ENCODE measurements at regions not wholly inside any gene's neighbourhood (a gene's known extent, or its start where the extent isn't known, plus 50 kb on each side); places are given as distances from the start of the nearest gene placed in this dataset.

DNA sequence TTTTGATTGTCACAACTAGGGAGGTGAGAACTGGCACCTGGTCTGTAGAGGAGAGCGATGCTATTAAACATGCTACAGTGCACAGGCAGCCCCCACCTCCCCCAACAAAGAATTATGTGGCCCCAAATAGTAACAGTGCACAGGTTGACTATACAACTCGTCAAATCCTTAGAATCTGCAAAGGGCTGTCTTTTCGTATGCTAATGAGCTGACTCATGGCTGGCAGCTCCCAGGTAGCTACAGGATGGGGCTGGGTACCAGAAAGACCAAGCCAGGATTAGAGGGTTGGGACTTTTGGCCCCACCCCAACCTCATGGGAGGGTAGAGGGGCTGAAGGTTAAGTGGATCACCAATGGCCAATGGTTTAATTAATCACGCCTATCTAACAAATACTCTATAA is 104.7 kb upstream of the SORBS2 start:
- TF ChIP-seq, protein P1, sequence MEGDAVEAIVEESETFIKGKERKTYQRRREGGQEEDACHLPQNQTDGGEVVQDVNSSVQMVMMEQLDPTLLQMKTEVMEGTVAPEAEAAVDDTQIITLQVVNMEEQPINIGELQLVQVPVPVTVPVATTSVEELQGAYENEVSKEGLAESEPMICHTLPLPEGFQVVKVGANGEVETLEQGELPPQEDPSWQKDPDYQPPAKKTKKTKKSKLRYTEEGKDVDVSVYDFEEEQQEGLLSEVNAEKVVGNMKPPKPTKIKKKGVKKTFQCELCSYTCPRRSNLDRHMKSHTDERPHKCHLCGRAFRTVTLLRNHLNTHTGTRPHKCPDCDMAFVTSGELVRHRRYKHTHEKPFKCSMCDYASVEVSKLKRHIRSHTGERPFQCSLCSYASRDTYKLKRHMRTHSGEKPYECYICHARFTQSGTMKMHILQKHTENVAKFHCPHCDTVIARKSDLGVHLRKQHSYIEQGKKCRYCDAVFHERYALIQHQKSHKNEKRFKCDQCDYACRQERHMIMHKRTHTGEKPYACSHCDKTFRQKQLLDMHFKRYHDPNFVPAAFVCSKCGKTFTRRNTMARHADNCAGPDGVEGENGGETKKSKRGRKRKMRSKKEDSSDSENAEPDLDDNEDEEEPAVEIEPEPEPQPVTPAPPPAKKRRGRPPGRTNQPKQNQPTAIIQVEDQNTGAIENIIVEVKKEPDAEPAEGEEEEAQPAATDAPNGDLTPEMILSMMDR (IDR thresholded peaks at IDR 0.05; ENCODE audit: control extremely low read depth, extremely low read depth) = no peak
- H3K27me3 ChIP-seq (ENCODE audit: control insufficient read depth in 3 of 3, insufficient read depth in 3 of 3, low read length in 2 of 3) = peaks cover 0 to 2% (median 0%) of the 10 kb centered on the region in 3 donors
- H3K9ac ChIP-seq (ENCODE audit: insufficient read depth in 1 of 2, low read length in 2 of 2) = no peak overlapping the region
- WGBS, 2 donors = 66 to 94% methylated on average over 4 of the region's 4 CpGs
- no peaks in the 10 kb centered on the region for H3K36me3 ChIP-seq (ENCODE audit: control insufficient read depth in 4 of 4, insufficient read depth in 4 of 4, low read length in 4 of 4)
- no peak overlapping the region for H3K4me3 ChIP-seq
- no peak for DNase-seq
- H3K9me3 ChIP-seq (ENCODE audit: control insufficient read depth in 4 of 4, insufficient read depth in 3 of 4, low read length in 3 of 4) = no peaks in the 10 kb centered on the region
- no peak overlapping the region for H3K27ac ChIP-seq (ENCODE audit: low read depth in 1 of 2, low read length in 1 of 2)
- H3K4me1 ChIP-seq (ENCODE audit: control insufficient read depth in 5 of 5, insufficient read depth in 5 of 5, low read length in 5 of 5) = peaks cover 0 to 8% (median 0%) of the 10 kb centered on the region in 5 donors
- no peak for ATAC-seq (ENCODE audit: insufficient read depth, low FRiP score)

DNA sequence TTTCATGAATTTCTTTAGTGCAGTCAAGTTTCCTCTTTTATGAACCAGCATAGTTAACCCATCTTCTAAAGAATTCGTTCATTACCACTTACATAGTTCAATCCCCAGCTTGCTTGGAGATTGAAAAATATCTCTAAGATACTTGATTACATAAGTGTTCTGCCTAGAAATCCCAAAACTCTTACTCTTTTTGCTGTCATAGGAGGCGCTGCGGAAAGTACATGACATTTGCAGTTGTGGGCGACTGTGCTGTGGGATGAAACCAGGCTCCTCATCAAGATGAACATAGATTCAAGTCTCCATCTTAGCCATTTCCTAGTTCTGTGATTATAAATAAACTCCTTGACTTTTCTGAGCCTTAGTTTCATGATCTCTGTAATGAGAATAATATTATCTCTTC is 107.1 kb upstream of the SORBS2 start:
- 90 to 91% methylated on average over 4 of the region's 4 CpGs for WGBS, 2 donors

DNA sequence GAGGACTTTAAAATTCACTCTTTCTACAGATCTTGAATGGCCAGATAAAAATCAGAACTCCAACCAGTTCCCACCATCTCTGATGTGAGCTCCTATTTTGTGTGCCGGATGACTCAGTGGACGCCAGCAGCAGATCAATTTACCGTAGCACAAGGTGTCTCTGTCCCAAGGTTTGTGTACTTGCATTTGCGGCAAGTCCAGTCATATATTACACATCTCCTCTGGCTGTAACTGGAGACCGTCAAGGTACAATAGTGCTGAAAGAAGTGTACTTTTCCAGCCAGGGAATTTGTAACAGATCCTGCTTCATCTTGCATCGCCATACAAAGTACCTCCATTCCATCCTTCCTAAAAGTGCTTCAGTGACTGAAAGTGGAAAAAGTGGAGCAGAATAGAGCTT is 108.2 kb upstream of the SORBS2 start:
- DNase-seq (no peak), ATAC-seq (ENCODE audit: insufficient read depth, low FRiP score) (no peak)
- Histone ChIP-seq H3K36me3 (ENCODE audit: control insufficient read depth in 4 of 4, insufficient read depth in 4 of 4, low read length in 4 of 4) (no peaks in the 10 kb centered on the region), H3K27me3 (ENCODE audit: control insufficient read depth in 3 of 3, insufficient read depth in 3 of 3, low read length in 2 of 3) (peaks cover 0 to 2% (median 0%) of the 10 kb centered on the region in 3 donors), H3K27ac (ENCODE audit: low read depth in 1 of 2, low read length in 1 of 2) (no peak overlapping the region), H3K9me3 (ENCODE audit: control insufficient read depth in 4 of 4, insufficient read depth in 3 of 4, low read length in 3 of 4) (peaks cover 0 to 3% (median under 1%) of the 10 kb centered on the region in 4 donors), H3K4me3 (no peak overlapping the region), H3K4me1 (ENCODE audit: control insufficient read depth in 5 of 5, insufficient read depth in 5 of 5, low read length in 5 of 5) (peaks cover 0 to 5% (median 0%) of the 10 kb centered on the region in 5 donors), H3K9ac (ENCODE audit: insufficient read depth in 1 of 2, low read length in 2 of 2) (no peak overlapping the region)
- TF ChIP-seq, protein P1 (IDR thresholded peaks at IDR 0.05; ENCODE audit: control extremely low read depth, extremely low read depth) = no peak
- WGBS, 2 donors = 96 to 97% methylated on average over 6 of the region's 6 CpGs

More for the DNA sequence above, 107.1 kb upstream of the SORBS2 start:
- Histone ChIP-seq H3K36me3 (ENCODE audit: control insufficient read depth in 4 of 4, insufficient read depth in 4 of 4, low read length in 4 of 4) (no peaks in the 10 kb centered on the region), H3K4me1 (ENCODE audit: control insufficient read depth in 5 of 5, insufficient read depth in 5 of 5, low read length in 5 of 5) (peaks cover 0 to 10% (median 0%) of the 10 kb centered on the region in 5 donors), H3K4me3 (no peak overlapping the region), H3K9ac (ENCODE audit: insufficient read depth in 1 of 2, low read length in 2 of 2) (no peak overlapping the region), H3K27ac (ENCODE audit: low read depth in 1 of 2, low read length in 1 of 2) (no peak overlapping the region), H3K27me3 (ENCODE audit: control insufficient read depth in 3 of 3, insufficient read depth in 3 of 3, low read length in 2 of 3) (peaks cover 0 to 2% (median 0%) of the 10 kb centered on the region in 3 donors), H3K9me3 (ENCODE audit: control insufficient read depth in 4 of 4, insufficient read depth in 3 of 4, low read length in 3 of 4) (peaks cover 0 to 3% (median under 1%) of the 10 kb centered on the region in 4 donors)
- no peak for DNase-seq
- no peak for ATAC-seq (ENCODE audit: insufficient read depth, low FRiP score)
- TF ChIP-seq, protein P1 (IDR thresholded peaks at IDR 0.05; ENCODE audit: control extremely low read depth, extremely low read depth) = no peak

DNA sequence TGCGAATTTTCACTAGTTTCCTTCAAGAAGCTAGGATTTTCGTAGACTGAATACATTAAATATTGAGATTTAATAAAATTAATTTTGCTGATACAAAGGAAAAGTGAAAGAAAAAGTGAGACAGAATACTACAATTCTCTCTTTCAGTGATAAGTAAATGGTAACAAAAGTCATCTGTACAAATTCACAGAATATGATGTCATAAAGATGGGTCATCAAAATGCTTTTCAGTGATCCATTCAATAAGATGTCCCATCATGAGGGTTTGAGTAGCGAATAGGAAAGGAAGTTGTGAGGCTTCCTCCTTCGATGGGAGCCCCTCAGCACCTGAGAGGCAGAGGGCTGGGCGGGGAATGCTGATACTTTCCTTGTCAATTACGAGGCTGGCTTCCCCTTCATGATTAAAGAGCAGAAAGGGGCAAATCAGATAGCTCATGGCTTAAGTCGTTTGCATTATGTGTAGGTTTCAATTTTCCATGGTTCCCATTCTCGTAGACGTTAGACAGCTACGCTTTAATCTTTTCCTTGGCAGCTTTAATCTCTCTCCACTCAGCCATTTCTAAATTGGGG is 108.8 kb upstream of the SORBS2 start:
- ATAC-seq (ENCODE audit: insufficient read depth, low FRiP score) = no peak
- no peak for DNase-seq
- Histone ChIP-seq H3K27me3 (ENCODE audit: control insufficient read depth in 3 of 3, insufficient read depth in 3 of 3, low read length in 2 of 3) (peaks cover 0 to 2% (median 0%) of the 10 kb centered on the region in 3 donors), H3K4me1 (ENCODE audit: control insufficient read depth in 5 of 5, insufficient read depth in 5 of 5, low read length in 5 of 5) (peaks cover 0 to 2% (median 0%) of the 10 kb centered on the region in 5 donors), H3K9me3 (ENCODE audit: control insufficient read depth in 4 of 4, insufficient read depth in 3 of 4, low read length in 3 of 4) (peaks cover 0 to 3% (median under 1%) of the 10 kb centered on the region in 4 donors), H3K9ac (ENCODE audit: insufficient read depth in 1 of 2, low read length in 2 of 2) (no peak overlapping the region), H3K4me3 (no peak overlapping the region), H3K36me3 (ENCODE audit: control insufficient read depth in 4 of 4, insufficient read depth in 4 of 4, low read length in 4 of 4) (no peaks in the 10 kb centered on the region), H3K27ac (ENCODE audit: low read depth in 1 of 2, low read length in 1 of 2) (no peak overlapping the region)
- TF ChIP-seq, protein P1 (IDR thresholded peaks at IDR 0.05; ENCODE audit: control extremely low read depth, extremely low read depth) = no peak
- 82 to 87% methylated on average over 10 of the region's 10 CpGs for WGBS, 2 donors
